ENCODE measurements at regions not wholly inside any gene's neighbourhood (a gene's known extent, or its start where the extent isn't known, plus 50 kb on each side); places are given as distances from the start of the nearest gene placed in this dataset.

DNA sequence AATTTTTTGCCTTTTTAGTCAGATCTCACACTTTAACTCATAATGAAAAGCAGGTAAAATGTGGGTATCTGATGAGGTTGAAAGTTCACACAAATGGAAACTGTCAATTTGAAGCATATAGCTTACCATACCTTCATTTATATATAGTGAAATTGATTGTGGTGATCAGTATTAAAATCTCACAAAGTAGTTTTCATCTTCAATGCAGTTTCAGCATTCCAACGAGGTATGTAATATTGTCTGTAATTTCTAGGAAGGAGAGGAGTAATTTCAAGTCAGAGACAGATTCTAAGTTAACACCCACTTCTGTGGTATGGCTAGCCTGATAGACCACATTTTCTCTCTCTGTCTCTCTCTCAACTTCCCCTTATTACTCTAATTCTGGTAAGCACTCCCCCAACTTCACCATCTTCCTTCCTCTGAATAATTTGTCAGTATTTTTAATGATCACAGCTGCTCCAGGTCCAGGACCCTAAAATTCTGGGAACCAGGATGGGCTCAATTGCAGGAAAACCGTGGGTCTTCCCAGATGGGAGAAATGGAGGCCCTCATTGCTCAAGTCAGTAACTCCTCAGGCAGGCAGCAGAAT, 455.7 kb downstream of the FGF9 start:
- intact Hi-C loops (cut with micrococcal nuclease; ENCODE audit: unreplicated experiment) (no loop called here), in situ Hi-C loops (cut with HindIII; ENCODE audit: low pct_unique_long_range_greater_than_20kb, low sequenced_read_pairs) (no loop called here)
- Histone ChIP-seq H3K27ac (ENCODE audit: low read length) (no peak overlapping the region), H3K9me3 (ENCODE audit: control insufficient read depth, insufficient read depth, low read depth, low read length) (no peaks in the 10 kb centered on the region), H3K27me3 (ENCODE audit: control insufficient read depth, insufficient read depth, low read length) (no peaks in the 10 kb centered on the region), H3K4me3 (ENCODE audit: low read depth in 2 of 2, low read length in 2 of 2) (no peak overlapping the region), H3K36me3 (ENCODE audit: control insufficient read depth, insufficient read depth, low read length) (no peaks in the 10 kb centered on the region), H3K4me1 (ENCODE audit: control insufficient read depth, insufficient read depth, low read length) (no peaks in the 10 kb centered on the region)
- DNase-seq (ENCODE audit: low read depth, low spot score): no peak
- BruUV-seq (replicated peaks): no TSS peak
- ChIA-PET CTCF (no interaction called here), POLR2A (no interaction called here)
- no peak for TF ChIP-seq POLR2AphosphoS5 (IDR thresholded peaks at IDR 0.05; ENCODE audit: low read depth, low read length)
- TF ChIP-seq, protein P1, sequence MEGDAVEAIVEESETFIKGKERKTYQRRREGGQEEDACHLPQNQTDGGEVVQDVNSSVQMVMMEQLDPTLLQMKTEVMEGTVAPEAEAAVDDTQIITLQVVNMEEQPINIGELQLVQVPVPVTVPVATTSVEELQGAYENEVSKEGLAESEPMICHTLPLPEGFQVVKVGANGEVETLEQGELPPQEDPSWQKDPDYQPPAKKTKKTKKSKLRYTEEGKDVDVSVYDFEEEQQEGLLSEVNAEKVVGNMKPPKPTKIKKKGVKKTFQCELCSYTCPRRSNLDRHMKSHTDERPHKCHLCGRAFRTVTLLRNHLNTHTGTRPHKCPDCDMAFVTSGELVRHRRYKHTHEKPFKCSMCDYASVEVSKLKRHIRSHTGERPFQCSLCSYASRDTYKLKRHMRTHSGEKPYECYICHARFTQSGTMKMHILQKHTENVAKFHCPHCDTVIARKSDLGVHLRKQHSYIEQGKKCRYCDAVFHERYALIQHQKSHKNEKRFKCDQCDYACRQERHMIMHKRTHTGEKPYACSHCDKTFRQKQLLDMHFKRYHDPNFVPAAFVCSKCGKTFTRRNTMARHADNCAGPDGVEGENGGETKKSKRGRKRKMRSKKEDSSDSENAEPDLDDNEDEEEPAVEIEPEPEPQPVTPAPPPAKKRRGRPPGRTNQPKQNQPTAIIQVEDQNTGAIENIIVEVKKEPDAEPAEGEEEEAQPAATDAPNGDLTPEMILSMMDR (IDR thresholded peaks at IDR 0.05): no peak
- no peak for TF ChIP-seq TCF7L2 (IDR thresholded peaks at IDR 0.05; ENCODE audit: low read depth, low read length)
- TF ChIP-seq SIN3A (IDR thresholded peaks at IDR 0.05; ENCODE audit: borderline replicate concordance, insufficient read depth, low read depth, low read length): no peak
- ATAC-seq: no peak

DNA sequence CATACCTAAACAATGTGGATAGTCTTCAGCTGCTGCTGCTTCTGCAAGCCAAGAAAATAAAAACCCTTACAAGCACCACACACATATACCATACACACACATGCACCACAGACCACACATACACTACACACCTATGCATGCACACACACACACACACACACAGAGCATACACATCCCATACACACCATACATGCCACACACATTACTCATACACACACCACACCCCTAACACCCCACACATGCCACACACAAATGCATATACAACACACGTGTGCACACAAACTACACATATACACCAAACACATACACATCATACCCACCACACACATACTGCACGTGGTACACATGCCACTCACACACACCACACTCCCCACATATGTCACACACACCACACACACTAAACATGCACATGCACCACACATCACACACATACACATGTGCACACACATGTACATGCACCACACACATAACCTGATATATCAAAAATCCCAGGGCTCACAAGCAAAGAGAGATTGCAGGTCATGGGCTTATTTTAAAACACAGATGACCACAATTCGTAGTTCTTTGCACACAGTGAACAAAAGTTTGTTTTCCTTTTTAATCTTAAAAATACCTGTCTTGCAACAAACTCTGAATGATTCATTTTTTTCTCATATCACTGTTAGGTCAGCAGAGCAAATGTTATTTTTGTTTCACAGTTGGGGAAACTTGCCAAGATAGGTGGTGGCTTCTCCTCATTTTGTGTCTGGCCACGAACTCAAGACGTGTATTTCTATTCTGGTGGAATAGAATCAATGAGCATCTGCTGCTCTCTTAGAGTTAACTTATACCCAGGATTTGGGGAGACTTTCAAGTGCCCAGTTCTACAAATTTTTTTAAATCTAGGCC, 456.6 kb downstream of the FGF9 start:
- POLR2A ChIA-PET: no interaction called here
- H3K27ac ChIP-seq (ENCODE audit: low read length): no peak overlapping the region
- TF ChIP-seq REST (IDR thresholded peaks at IDR 0.05; ENCODE audit: insufficient read depth in 1 of 2, low read depth in 2 of 2, low read length in 1 of 2): no peak
- TF ChIP-seq SIN3A (IDR thresholded peaks at IDR 0.05; ENCODE audit: borderline replicate concordance, insufficient read depth, low read depth, low read length): no peak
- TF ChIP-seq TCF7L2 (IDR thresholded peaks at IDR 0.05; ENCODE audit: low read depth, low read length): no peak
- TF ChIP-seq POLR2AphosphoS5 (IDR thresholded peaks at IDR 0.05; ENCODE audit: low read depth, low read length): no peak
- TF ChIP-seq, protein P1 (IDR thresholded peaks at IDR 0.05): no peak
- H3K4me3 ChIP-seq (ENCODE audit: low read depth in 2 of 2, low read length in 2 of 2): no peak overlapping the region
- intact Hi-C loops (cut with micrococcal nuclease; ENCODE audit: unreplicated experiment) (no loop called here), in situ Hi-C loops (cut with HindIII; ENCODE audit: low pct_unique_long_range_greater_than_20kb, low sequenced_read_pairs) (no loop called here)
- H3K9me3 ChIP-seq (ENCODE audit: control insufficient read depth, insufficient read depth, low read depth, low read length): no peaks in the 10 kb centered on the region
- ATAC-seq: no peak
- H3K4me1 ChIP-seq (ENCODE audit: control insufficient read depth, insufficient read depth, low read length): no peaks in the 10 kb centered on the region
- CTCF ChIA-PET: no interaction called here
- no peak for DNase-seq (ENCODE audit: low read depth, low spot score)
- H3K36me3 ChIP-seq (ENCODE audit: control insufficient read depth, insufficient read depth, low read length): no peaks in the 10 kb centered on the region
- H3K27me3 ChIP-seq (ENCODE audit: control insufficient read depth, insufficient read depth, low read length): no peaks in the 10 kb centered on the region
- no TSS peak for BruUV-seq (replicated peaks)
